ENCODE measurements at regions not wholly inside any gene's neighbourhood (a gene's known extent, or its start where the extent isn't known, plus 50 kb on each side); places are given as distances from the start of the nearest gene placed in this dataset.
A peak's percentile ranks its signal among the peaks of the same experiment; 100 is the strongest.

GRCh38 chr7:96481796-96482195 is 159.9 kb upstream of the SLC25A13 start:
- no peak for DNase-seq

GRCh38 chr7:96479015-96479645 is 157.2 kb upstream of the SLC25A13 start:
- no peak for DNase-seq

- DNase-seq: no peak
Measured at GRCh38 chr7:96471606-96472005, 149.7 kb upstream of the SLC25A13 start.

GRCh38 chr7:96452146-96452545 is 130.2 kb upstream of the SLC25A13 start:
- no peak for DNase-seq

- DNase-seq: no peak
Measured at GRCh38 chr7:96449094-96449493, 127.2 kb upstream of the SLC25A13 start.

- DNase-seq: no peak
Measured at GRCh38 chr7:96447109-96447645, 125.3 kb upstream of the SLC25A13 start.

- DNase-seq: no peak
Measured at GRCh38 chr7:96441436-96442084, 119.7 kb upstream of the SLC25A13 start.

GRCh38 chr7:96440328-96440727 is 118.4 kb upstream of the SLC25A13 start:
- peak; percentile 7 for DNase-seq

- DNase-seq: no peak
Measured at GRCh38 chr7:96436880-96437279, 115.0 kb upstream of the SLC25A13 start.

- no peak for DNase-seq
Measured at GRCh38 chr7:96430356-96430755, 108.5 kb upstream of the SLC25A13 start.

- no peak for DNase-seq
Measured at GRCh38 chr7:96427143-96427542, 105.2 kb upstream of the SLC25A13 start.

- DNase-seq: no peak
Measured at GRCh38 chr7:96426685-96427084, 104.8 kb upstream of the SLC25A13 start.

- DNase-seq: no peak
Measured at GRCh38 chr7:96426027-96426426, 104.1 kb upstream of the SLC25A13 start.

GRCh38 chr7:96424411-96424810 is 102.5 kb upstream of the SLC25A13 start:
- DNase-seq: no peak

- no peak for DNase-seq
Measured at GRCh38 chr7:96422388-96422787, 100.5 kb upstream of the SLC25A13 start.

- no peak for DNase-seq
Measured at GRCh38 chr7:96418581-96418980, 96.7 kb upstream of the SLC25A13 start.

GRCh38 chr7:96417784-96418183 is 95.9 kb upstream of the SLC25A13 start:
- no peak for DNase-seq

GRCh38 chr7:96416599-96416998 is 94.7 kb upstream of the SLC25A13 start:
- DNase-seq: peak; percentile 65

- no peak for DNase-seq
Measured at GRCh38 chr7:96416116-96416515, 94.2 kb upstream of the SLC25A13 start.

- DNase-seq: peak; percentile 46
Measured at GRCh38 chr7:96415293-96415940, 93.5 kb upstream of the SLC25A13 start.

- DNase-seq: peak; percentile 78
Measured at GRCh38 chr7:96414931-96415292, 93.0 kb upstream of the SLC25A13 start.

GRCh38 chr7:96410126-96410839 is 88.4 kb upstream of the SLC25A13 start:
- DNase-seq: no peak

- no peak for DNase-seq
Measured at GRCh38 chr7:96408881-96409280, 87.0 kb upstream of the SLC25A13 start.

- no peak for DNase-seq
Measured at GRCh38 chr7:96407427-96407826, 85.5 kb upstream of the SLC25A13 start.
